C4-2B (cell line): ENCODE measurements at regions not wholly inside any gene's neighbourhood (a gene's known extent, or its start where the extent isn't known, plus 50 kb on each side); places are given as distances from the start of the nearest gene placed in this dataset.

Experiments used
- H3K27ac ChIP-seq: fragments of 450-650 bp; 2 replicates; pipeline ENCODE4 v1.5.1; 2017
- CTCF ChIP-seq: fragments of 450-650 bp; conservative IDR thresholded peaks from 2 replicates; pipeline ENCODE4 v1.5.1; 2017; ENCODE audit warnings: mild to moderate bottlenecking
- ZFX ChIP-seq: fragments of 450-650 bp; IDR thresholded peaks from 2 replicates; pipeline ENCODE4 v1.6.1; 2017

GRCh38 chr5:67361932-67362729 lies 165.5 kb upstream of the CD180 start:
- H3K27ac ChIP-seq = no peak overlapping the region
- TF ChIP-seq ZFX (no peak), CTCF (no peak)

DNA sequence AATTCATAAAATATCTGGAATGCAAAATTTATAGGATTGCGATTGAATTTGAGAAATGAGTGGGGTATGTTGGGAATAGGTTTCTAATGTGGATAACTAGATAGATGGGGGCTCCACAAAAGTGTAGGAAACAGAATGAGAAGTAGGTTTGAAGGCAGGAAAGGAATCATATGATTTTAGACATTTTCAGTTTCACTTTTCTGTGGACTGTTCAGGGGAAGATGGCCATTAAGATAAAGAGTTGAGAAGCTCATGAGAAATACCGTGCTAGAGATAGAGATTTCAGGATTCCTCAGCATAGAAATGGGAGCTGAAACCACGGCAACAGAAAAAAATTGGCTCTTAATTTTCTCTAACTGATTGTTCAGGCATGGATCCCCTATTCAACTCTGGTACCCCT lies 163.4 kb upstream of the CD180 start:
- no peak overlapping the region for H3K27ac ChIP-seq
- TF ChIP-seq ZFX = no peak
- TF ChIP-seq CTCF = no peak

GRCh38 chr5:67358186-67358585 lies 161.6 kb upstream of the CD180 start:
- TF ChIP-seq ZFX (no peak), CTCF (no peak)

DNA sequence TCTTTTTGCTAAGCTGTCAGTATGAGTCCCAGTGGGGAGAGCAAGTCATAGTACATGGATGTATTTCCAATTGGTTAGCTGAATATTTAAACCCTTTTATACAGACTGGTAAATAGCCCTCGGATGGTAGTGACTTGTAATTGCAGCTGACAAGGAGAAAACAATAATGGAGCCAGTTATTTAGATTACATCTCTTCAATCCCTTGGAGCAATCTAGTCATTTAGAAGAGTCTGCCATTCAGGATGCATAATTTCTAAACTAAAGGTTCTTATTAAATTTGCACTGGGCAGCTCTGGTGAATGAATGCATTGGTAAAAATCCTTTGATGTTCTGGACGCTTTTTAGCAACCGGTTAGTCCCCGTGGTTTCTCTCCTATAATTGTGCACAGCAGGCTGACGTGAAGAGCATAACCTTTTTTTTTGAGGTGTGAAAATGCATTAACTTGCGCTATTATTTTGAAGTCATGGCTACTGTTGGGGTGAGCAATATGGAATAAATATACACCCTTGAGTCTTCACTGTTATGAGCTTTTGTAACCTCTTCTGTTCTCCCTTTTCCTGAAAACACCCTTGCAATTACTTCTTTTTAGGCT lies 158.6 kb upstream of the CD180 start:
- H3K27ac ChIP-seq = no peak overlapping the region
- TF ChIP-seq CTCF (peak; percentile 9; the same call in 1 of the 2 replicates), ZFX (no peak)

More at GRCh38 chr5:67358186-67358585, 161.6 kb upstream of the CD180 start:
- H3K27ac ChIP-seq = no peak overlapping the region

DNA sequence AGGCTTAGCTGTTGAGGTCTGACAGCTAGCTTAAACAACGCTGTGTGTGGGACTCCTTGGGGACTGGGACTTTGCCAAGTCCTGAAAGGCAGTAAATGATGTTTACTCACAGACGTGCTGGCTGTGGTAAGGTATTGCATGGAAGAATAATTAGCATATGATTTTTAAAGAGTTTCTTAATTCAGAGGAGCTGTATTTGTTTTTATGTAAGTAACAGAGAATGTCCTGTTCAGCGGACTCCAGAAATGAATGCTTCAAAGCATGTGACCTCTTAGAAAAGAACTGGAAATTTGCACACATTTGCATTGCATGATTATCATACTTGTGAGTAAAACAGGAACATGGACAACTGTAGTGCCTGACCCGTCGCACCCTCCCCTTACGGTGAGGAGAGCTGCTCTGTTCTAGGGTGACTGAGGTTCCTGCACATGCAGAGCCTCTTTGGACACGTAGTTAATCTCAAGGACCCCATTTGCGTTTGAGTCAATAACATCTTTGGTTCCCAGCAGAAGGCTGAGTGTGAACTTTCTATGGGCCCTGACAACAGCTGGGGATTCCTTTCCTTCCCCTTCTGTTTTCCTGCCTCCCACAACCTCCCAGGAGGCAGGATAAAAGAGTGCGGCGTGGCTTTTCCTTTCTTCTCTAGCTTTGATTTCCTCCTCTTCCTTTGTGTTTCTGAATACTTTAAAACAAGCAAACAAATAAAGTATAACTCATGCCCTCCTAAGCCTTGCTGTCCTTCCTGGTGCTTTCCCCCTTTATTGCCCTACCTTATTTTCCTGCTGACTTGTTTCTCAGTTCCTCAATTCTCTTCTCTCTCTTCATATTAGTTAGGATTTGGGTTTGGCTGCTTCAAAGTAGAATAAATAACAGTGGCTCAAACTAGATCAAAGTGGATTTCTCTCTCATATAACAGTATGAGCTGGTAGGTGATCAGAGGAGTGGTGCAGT lies 157.2 kb upstream of the CD180 start:
- TF ChIP-seq ZFX (no peak), CTCF (no peak)
- no peak overlapping the region for H3K27ac ChIP-seq

GRCh38 chr5:67350618-67351201 lies 154.1 kb upstream of the CD180 start:
- H3K27ac ChIP-seq = no peak overlapping the region
- no peak for TF ChIP-seq ZFX
- TF ChIP-seq CTCF = no peak
